GM18907 (cell line): ENCODE measurements at regions not wholly inside any gene's neighbourhood (a gene's known extent, or its start where the extent isn't known, plus 50 kb on each side); places are given as distances from the start of the nearest gene placed in this dataset.

Experiments used
- ATAC-seq: cut with Tn5 transposase; IDR thresholded peaks from one replicate; pipeline ENCODE4 v1.9.1; 2021; ENCODE audit warnings: mild to moderate bottlenecking, moderate library complexity; ENCODE audit not compliant: unreplicated experiment

GRCh38 chr18:45168866-45169600 lies 446.2 kb upstream of the SLC14A2 start:
- no peak for ATAC-seq

- no peak for ATAC-seq
These were observed 445.7 kb upstream of the SLC14A2 start for GRCh38 chr18:45169610-45170009.

- no peak for ATAC-seq
These were observed 443.5 kb upstream of the SLC14A2 start for GRCh38 chr18:45171679-45172191.

- ATAC-seq: no peak
These were observed 441.9 kb upstream of the SLC14A2 start for GRCh38 chr18:45173327-45173726.

GRCh38 chr18:45173799-45174519 lies 441.3 kb upstream of the SLC14A2 start:
- ATAC-seq: peak; percentile 88

- ATAC-seq: no peak
These were observed 440.6 kb upstream of the SLC14A2 start for GRCh38 chr18:45174629-45175136.

- no peak for ATAC-seq
These were observed 439.8 kb upstream of the SLC14A2 start for GRCh38 chr18:45175511-45175910.

- no peak for ATAC-seq
These were observed 428.4 kb upstream of the SLC14A2 start for GRCh38 chr18:45186832-45187231.

- ATAC-seq: no peak
These were observed 423.5 kb upstream of the SLC14A2 start for GRCh38 chr18:45191795-45192194.

GRCh38 chr18:45197526-45197970 lies 417.7 kb upstream of the SLC14A2 start:
- peak; percentile 99 for ATAC-seq

GRCh38 chr18:45198526-45198925 lies 416.8 kb upstream of the SLC14A2 start:
- no peak for ATAC-seq

- no peak for ATAC-seq
These were observed 414.2 kb upstream of the SLC14A2 start for GRCh38 chr18:45201029-45201428.

GRCh38 chr18:45201489-45201888 lies 413.8 kb upstream of the SLC14A2 start:
- no peak for ATAC-seq

GRCh38 chr18:45202061-45202460 lies 413.2 kb upstream of the SLC14A2 start:
- no peak for ATAC-seq

- ATAC-seq: no peak
These were observed 411.6 kb upstream of the SLC14A2 start for GRCh38 chr18:45203677-45204076.

- ATAC-seq: no peak
These were observed 407.9 kb upstream of the SLC14A2 start for GRCh38 chr18:45207328-45207727.

GRCh38 chr18:45208164-45208563 lies 407.1 kb upstream of the SLC14A2 start:
- no peak for ATAC-seq

- ATAC-seq: peak; percentile 99
These were observed 402.9 kb upstream of the SLC14A2 start for GRCh38 chr18:45212181-45213039.

GRCh38 chr18:45213040-45213333 lies 402.3 kb upstream of the SLC14A2 start:
- no peak for ATAC-seq

GRCh38 chr18:45218436-45218835 lies 396.8 kb upstream of the SLC14A2 start:
- no peak for ATAC-seq

GRCh38 chr18:45221363-45221762 lies 393.9 kb upstream of the SLC14A2 start:
- ATAC-seq: no peak
